ENCODE measurements at regions not wholly inside any gene's neighbourhood (a gene's known extent, or its start where the extent isn't known, plus 50 kb on each side); places are given as distances from the start of the nearest gene placed in this dataset.
"Not testable (repeated sequence)": the region's sequence is repeated elsewhere in the genome, so short reads cannot be mapped to it uniquely, and the experiment has no call there.

GRCh38 chr2:113372258-113372834 is 65.1 kb upstream of the ZNG1B start:
- TF ChIP-seq SMC3 (conservative IDR thresholded peaks at IDR 0.05; ENCODE audit: poor library complexity); EP300 (conservative IDR thresholded peaks at IDR 0.05; ENCODE audit: poor library complexity, severe bottlenecking); CTCF (IDR thresholded peaks at IDR 0.05; ENCODE audit: poor library complexity, severe bottlenecking); POLR2AphosphoS5 (IDR thresholded peaks at IDR 0.05): not testable (repeated sequence)

Measured in neural cell (in vitro differentiated cells).